ENCODE measurements at regions not wholly inside any gene's neighbourhood (a gene's known extent, or its start where the extent isn't known, plus 50 kb on each side); places are given as distances from the start of the nearest gene placed in this dataset.

DNA sequence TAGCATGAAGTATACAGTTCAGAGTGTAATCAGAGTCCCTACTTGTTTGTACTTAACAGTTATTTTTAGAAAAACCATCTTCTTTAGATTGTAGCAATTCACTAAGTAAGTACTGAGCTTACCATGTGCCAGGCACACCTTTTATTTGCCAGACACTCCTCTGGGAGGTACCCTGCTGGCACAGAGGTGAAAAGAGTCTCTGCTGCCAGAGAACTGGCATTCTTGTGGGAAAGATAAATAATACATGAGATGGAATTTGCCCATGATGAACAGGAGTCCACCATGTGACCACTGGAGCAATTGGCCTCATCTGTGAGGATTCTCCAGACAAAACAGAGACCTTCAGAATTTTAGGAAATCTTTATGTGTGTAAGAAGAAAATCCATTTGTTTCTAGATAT, 199.3 kb upstream of the SLC16A7 start:
- TF ChIP-seq, protein P1, sequence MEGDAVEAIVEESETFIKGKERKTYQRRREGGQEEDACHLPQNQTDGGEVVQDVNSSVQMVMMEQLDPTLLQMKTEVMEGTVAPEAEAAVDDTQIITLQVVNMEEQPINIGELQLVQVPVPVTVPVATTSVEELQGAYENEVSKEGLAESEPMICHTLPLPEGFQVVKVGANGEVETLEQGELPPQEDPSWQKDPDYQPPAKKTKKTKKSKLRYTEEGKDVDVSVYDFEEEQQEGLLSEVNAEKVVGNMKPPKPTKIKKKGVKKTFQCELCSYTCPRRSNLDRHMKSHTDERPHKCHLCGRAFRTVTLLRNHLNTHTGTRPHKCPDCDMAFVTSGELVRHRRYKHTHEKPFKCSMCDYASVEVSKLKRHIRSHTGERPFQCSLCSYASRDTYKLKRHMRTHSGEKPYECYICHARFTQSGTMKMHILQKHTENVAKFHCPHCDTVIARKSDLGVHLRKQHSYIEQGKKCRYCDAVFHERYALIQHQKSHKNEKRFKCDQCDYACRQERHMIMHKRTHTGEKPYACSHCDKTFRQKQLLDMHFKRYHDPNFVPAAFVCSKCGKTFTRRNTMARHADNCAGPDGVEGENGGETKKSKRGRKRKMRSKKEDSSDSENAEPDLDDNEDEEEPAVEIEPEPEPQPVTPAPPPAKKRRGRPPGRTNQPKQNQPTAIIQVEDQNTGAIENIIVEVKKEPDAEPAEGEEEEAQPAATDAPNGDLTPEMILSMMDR (IDR thresholded peaks at IDR 0.05; ENCODE audit: poor library complexity): no peak
- no peak for TF ChIP-seq EZH2 (IDR thresholded peaks at IDR 0.05; ENCODE audit: borderline replicate concordance)

Measured in hepatocyte (in vitro differentiated cells).